Thymus (tissue), 11 donors: ENCODE measurements at regions not wholly inside any gene's neighbourhood (a gene's known extent, or its start where the extent isn't known, plus 50 kb on each side); places are given as distances from the start of the nearest gene placed in this dataset.

Source experiments
- DNase-seq, 9 donors: peaks; one replicate each; pipeline ENCODE4 v3.0.0-alpha.2; 2013; ENCODE audit warnings: low spot score in 9 of 9, low read depth in 6 of 9, missing footprints in 1 of 9
- H3K27ac ChIP-seq, 2 donors: one replicate each; pipeline ENCODE4 v1.5.1; 2013; ENCODE audit warnings: control low read depth in 1 of 2, low read depth in 1 of 2, low read length in 1 of 2, mild to moderate bottlenecking in 1 of 2, moderate library complexity in 1 of 2
- H3K27me3 ChIP-seq, 2 donors: one replicate each; pipeline ENCODE4 v1.5.1; 2013; ENCODE audit warnings: low read length in 1 of 2; ENCODE audit not compliant: control insufficient read depth in 2 of 2, insufficient read depth in 1 of 2
- H3K36me3 ChIP-seq, 2 donors: one replicate each; pipeline ENCODE4 v1.5.1; 2013; ENCODE audit warnings: low read length in 1 of 2, mild to moderate bottlenecking in 1 of 2, moderate library complexity in 1 of 2; ENCODE audit not compliant: control insufficient read depth in 2 of 2, insufficient read depth in 2 of 2
- H3K4me1 ChIP-seq, 2 donors: one replicate each; pipeline ENCODE4 v1.5.1; 2013; ENCODE audit warnings: low read length in 2 of 2; ENCODE audit not compliant: control insufficient read depth in 2 of 2, insufficient read depth in 2 of 2
- H3K4me3 ChIP-seq, 2 donors: one replicate each; pipeline ENCODE4 v1.5.1; 2013; ENCODE audit warnings: low read length in 2 of 2, control low read depth in 1 of 2, mild to moderate bottlenecking in 1 of 2
- H3K9me3 ChIP-seq, 2 donors: one replicate each; pipeline ENCODE4 v1.5.1; 2013; ENCODE audit warnings: low read length in 1 of 2, mild to moderate bottlenecking in 1 of 2; ENCODE audit not compliant: control insufficient read depth in 2 of 2, insufficient read depth in 1 of 2
- WGBS: extraction: QIAGEN DNeasy Blood & Tissue Kit; methylation state at CpG from one replicate; pipeline ENCODE4 v1.1.7; 2013; 5-methylcytosine and 5-hydroxymethylcytosine counted together
- donor health status: healthy.

DNA sequence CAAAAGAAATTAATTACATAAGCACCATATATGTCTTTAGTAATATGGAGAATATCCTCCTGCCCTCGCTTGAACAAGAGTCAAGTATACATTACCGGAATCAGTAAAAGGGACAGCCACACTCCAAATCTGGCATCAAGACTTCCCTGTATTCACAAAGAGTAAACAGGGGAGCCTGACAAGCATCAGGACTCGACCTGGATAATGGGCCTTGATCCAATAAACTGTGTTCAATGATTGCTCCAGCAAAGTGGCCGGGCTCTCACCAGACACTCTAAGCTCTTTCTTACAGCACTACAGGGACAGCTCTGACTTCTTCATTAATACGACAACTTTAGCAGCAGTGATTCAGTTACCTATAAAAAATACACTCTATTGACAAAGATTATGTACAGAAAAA lies 307.9 kb upstream of the POU3F2 start:
- 61% methylated on average over 5 of the region's 5 CpGs for WGBS
- H3K27me3 ChIP-seq: no peaks in the 10 kb centered on the region
- H3K4me1 ChIP-seq: no peaks in the 10 kb centered on the region
- no peaks in the 10 kb centered on the region for H3K36me3 ChIP-seq
- H3K9me3 ChIP-seq: no peaks in the 10 kb centered on the region
- no peak for DNase-seq
- no peak overlapping the region for H3K4me3 ChIP-seq
- no peak overlapping the region for H3K27ac ChIP-seq

DNA sequence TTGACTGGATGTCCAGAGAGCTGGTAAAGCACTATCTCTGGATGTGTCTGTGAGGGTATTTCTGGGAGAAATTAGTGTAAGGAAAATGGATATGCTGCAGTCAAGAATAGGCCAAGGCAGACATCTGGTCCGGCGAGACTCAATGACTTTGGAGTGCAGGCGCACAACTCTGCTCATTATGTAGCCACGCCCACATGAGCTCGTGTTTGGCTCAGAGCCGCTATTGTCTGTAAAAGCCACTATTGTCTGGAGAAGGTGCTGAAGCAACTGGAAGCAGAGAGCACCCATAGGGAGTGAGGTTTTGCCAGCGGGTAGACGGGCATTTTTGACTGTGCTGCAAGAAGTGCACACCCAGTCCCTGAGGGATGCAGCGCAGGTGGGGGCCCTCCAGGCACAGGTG lies 305.0 kb upstream of the POU3F2 start:
- Histone ChIP-seq H3K27ac (no peak overlapping the region), H3K4me3 (no peak overlapping the region), H3K36me3 (no peaks in the 10 kb centered on the region), H3K4me1 (no peaks in the 10 kb centered on the region), H3K9me3 (no peaks in the 10 kb centered on the region), H3K27me3 (no peaks in the 10 kb centered on the region)
- no peak for DNase-seq
- 94% methylated on average over 9 of the region's 9 CpGs for WGBS

DNA sequence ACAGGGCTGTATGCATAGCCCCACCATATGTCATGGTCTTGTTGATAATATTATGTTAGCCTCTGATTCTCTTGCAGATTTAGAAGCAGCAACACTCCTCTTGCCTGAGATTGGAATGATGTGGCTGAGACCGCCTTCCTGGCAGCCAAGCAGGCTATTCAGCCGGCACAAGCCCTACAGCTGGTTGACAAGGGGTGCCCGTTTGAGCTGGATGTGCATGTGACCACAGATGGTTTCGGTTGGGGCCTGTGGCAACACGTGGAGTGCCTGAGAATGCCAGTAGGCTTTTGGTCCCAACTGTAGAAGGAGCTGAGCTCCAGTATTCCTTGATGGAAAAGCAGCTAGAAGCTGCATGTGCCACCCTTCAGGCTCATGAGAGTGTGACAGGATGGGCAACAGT lies 303.6 kb upstream of the POU3F2 start:
- H3K4me3 ChIP-seq: no peak overlapping the region
- H3K4me1 ChIP-seq: no peaks in the 10 kb centered on the region
- WGBS: 84% methylated on average over 5 of the region's 5 CpGs
- H3K9me3 ChIP-seq: no peaks in the 10 kb centered on the region
- no peak overlapping the region for H3K27ac ChIP-seq
- no peaks in the 10 kb centered on the region for H3K36me3 ChIP-seq
- H3K27me3 ChIP-seq: no peaks in the 10 kb centered on the region
- DNase-seq: no peak

DNA sequence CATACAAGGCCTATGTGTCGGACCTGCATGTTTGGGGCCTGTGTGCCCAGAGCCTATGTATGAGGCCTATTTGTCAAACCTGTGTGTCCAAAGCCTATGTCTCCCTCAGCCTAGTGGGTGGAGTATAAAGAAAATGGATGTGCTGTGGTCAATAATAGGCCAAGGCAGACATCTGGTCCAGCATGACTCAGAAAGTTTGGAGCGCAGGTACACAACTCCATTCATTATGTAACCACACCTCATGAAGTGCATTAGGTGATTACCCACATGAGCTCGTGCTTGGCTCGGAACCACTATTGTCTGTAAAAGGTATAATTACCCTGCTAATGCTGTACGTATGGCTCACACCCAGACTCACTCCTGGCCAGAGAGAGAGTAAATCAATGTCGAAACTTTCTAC lies 302.4 kb upstream of the POU3F2 start:
- WGBS: 88% methylated on average over 6 of the region's 6 CpGs
- H3K4me1 ChIP-seq: no peaks in the 10 kb centered on the region
- DNase-seq: no peak
- H3K9me3 ChIP-seq: no peaks in the 10 kb centered on the region
- H3K4me3 ChIP-seq: no peak overlapping the region
- H3K36me3 ChIP-seq: no peaks in the 10 kb centered on the region
- H3K27ac ChIP-seq: no peak overlapping the region
- H3K27me3 ChIP-seq: no peaks in the 10 kb centered on the region

DNA sequence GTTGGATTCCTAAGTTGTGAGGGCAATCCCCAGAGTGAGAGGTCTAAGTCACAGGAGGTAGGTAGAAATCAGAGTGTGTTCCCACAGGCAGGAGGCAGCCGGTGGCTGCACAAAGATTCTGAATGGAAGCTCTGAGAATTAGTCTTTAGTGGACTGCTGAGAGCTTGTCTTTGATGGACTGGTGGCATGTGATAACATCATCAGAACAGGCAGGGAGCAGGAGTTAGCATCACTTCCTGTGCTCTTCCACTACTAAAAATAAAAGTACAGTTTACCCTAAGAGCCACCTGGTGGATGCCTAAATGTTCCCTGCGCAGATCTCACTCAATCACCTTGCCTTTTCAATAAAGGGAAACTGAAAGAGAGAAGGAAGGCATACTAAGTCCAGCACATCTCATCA lies 294.6 kb upstream of the POU3F2 start:
- no peak overlapping the region for H3K4me3 ChIP-seq
- H3K36me3 ChIP-seq: no peaks in the 10 kb centered on the region
- no peak for DNase-seq
- no peaks in the 10 kb centered on the region for H3K4me1 ChIP-seq
- 78% methylated on average over 2 of the region's 2 CpGs for WGBS
- no peaks in the 10 kb centered on the region for H3K27me3 ChIP-seq
- H3K27ac ChIP-seq: no peak overlapping the region
- H3K9me3 ChIP-seq: no peaks in the 10 kb centered on the region

DNA sequence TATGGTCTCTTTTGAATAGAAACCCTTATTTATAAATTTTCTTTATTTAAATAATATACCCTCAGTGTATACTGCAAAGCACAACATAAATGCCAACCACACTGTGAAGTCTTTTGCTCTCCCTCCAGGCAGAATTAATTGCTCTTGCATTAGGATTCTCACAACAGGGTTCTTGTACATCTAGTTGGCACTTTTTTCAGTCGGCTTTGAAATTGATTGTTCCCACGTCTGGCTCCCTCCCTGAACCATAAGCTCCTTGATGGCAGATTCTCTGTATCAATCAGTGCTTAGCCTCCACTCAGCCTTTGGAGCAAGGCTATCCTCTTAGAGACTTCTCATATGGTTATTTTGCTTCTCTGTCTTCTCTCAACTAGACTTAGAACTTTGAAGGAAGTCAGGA lies 288.0 kb upstream of the POU3F2 start:
- H3K27me3 ChIP-seq: no peaks in the 10 kb centered on the region
- no peaks in the 10 kb centered on the region for H3K36me3 ChIP-seq
- no peaks in the 10 kb centered on the region for H3K4me1 ChIP-seq
- no peaks in the 10 kb centered on the region for H3K9me3 ChIP-seq
- no peak overlapping the region for H3K4me3 ChIP-seq
- WGBS: 84% methylated on average over 2 of the region's 2 CpGs
- DNase-seq: no peak
- H3K27ac ChIP-seq: no peak overlapping the region

DNA sequence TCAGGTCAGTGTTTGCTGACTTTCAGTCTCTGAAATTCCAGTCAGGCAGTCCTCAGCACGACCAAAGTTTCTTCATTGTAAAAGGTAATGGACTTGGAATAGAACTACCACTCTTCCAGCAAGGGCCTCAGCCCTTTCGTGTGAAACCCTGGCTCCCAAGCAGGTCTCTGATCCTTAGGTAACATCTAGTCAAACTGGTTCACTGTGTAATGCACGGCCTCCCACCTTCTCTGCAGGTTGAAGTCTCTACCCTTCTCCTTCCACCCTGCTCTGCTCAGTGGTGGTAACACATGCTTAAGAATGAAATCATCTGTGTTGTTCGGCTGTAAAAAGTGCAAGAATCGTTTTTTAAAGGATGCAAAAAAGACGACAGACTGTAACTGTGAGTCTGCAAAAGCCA lies 287.2 kb upstream of the POU3F2 start:
- no peak for DNase-seq
- H3K9me3 ChIP-seq: no peaks in the 10 kb centered on the region
- 84% methylated on average over 6 of the region's 6 CpGs for WGBS
- H3K27ac ChIP-seq: no peak overlapping the region
- H3K36me3 ChIP-seq: no peaks in the 10 kb centered on the region
- no peaks in the 10 kb centered on the region for H3K27me3 ChIP-seq
- H3K4me1 ChIP-seq: no peaks in the 10 kb centered on the region
- no peak overlapping the region for H3K4me3 ChIP-seq

DNA sequence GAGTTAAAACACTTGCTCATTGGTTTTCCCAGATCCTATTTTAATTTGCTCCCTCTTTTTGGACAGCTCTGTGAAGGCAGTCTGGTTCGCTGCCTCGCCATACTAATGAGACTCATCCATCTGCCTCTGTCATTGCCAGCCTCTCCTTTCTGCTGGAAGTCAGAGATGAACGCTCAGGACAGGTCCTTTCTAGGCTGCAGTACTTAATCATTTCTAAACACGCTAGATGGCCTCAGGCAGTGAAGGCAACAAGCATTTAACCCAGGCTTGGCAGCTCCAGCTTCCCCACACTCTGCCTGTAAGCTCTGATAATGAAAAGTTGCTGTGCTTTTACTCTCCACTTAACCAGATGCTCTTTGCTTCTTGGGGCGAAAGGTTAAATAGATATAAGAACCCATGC lies 286.7 kb upstream of the POU3F2 start:
- Histone ChIP-seq H3K27ac (no peak overlapping the region), H3K9me3 (no peaks in the 10 kb centered on the region), H3K4me1 (no peaks in the 10 kb centered on the region), H3K4me3 (no peak overlapping the region), H3K27me3 (no peaks in the 10 kb centered on the region), H3K36me3 (no peaks in the 10 kb centered on the region)
- 82% methylated on average over 5 of the region's 5 CpGs for WGBS
- no peak for DNase-seq

DNA sequence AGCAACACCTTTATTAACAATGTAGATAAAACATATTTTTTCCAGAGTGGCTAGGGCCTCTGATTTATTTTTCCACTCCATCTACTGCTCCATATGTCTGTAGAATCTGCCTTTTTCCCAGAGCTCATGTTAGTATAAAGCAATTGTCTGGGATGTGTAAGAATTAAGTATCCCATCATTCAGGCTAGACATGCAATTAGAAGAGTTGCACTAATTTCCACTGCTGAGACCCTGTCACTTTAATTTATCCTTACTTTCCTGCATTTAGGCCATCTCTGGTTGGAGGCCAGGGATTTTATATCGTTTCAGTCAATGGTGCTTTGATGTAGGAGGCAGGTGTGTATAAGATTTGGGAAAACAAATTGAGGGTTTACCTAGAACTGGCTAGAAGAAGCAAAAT lies 286.1 kb upstream of the POU3F2 start:
- H3K36me3 ChIP-seq: no peaks in the 10 kb centered on the region
- no peaks in the 10 kb centered on the region for H3K27me3 ChIP-seq
- WGBS: 71% methylated on average over 1 of the region's 1 CpG
- no peaks in the 10 kb centered on the region for H3K9me3 ChIP-seq
- H3K4me1 ChIP-seq: no peaks in the 10 kb centered on the region
- no peak overlapping the region for H3K27ac ChIP-seq
- no peak for DNase-seq
- no peak overlapping the region for H3K4me3 ChIP-seq

DNA sequence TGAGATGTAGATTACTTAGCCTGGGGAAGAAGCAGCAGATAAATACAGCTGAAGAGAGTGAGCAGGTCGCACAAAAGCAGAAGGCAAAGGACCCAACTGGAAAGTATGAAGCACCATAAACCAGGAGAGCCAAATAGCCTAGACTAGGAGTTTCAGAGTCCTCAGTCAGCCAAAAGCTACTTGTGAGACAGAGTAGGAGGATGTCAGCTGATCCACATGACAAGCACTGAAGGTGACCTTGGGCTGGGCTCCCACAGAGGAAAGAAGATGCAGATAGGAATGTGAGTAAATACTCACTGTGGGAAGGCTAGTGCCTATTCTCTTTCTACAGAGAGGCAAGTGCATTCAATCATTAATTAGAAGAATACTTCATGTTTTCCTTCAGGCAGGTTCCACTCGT lies 274.0 kb upstream of the POU3F2 start:
- no peak overlapping the region for H3K27ac ChIP-seq

More for the DNA sequence above, 274.0 kb upstream of the POU3F2 start:
- Histone ChIP-seq H3K36me3 (no peaks in the 10 kb centered on the region), H3K4me1 (no peaks in the 10 kb centered on the region), H3K4me3 (no peak overlapping the region), H3K9me3 (no peaks in the 10 kb centered on the region), H3K27me3 (no peaks in the 10 kb centered on the region)
- no peak for DNase-seq
- WGBS: 78% methylated on average over 2 of the region's 2 CpGs
